ENCODE measurements at regions not wholly inside any gene's neighbourhood (a gene's known extent, or its start where the extent isn't known, plus 50 kb on each side); places are given as distances from the start of the nearest gene placed in this dataset.

GRCh38 chr10:78892338-78893176 lies 176.2 kb upstream of the ZMIZ1 start:
- Histone ChIP-seq H3K4me3 (ENCODE audit: low read depth, low read length, poor library complexity, severe bottlenecking) (no peak overlapping the region), H3K36me3 (ENCODE audit: insufficient read depth, low read length, poor library complexity, severe bottlenecking) (no peaks in the 10 kb centered on the region), H3K27me3 (replicated peaks; ENCODE audit: insufficient read depth, low read depth, low read length, poor library complexity) (no peaks in the 10 kb centered on the region), H3K4me1 (ENCODE audit: insufficient read depth, low read length, poor library complexity, severe bottlenecking) (no peaks in the 10 kb centered on the region), H3K9me3 (ENCODE audit: low read depth, low read length, poor library complexity, severe bottlenecking) (no peaks in the 10 kb centered on the region), H3K27ac (ENCODE audit: low read depth, low read length, poor library complexity, severe bottlenecking) (no peak overlapping the region)
- intact Hi-C loops (cut with micrococcal nuclease; ENCODE audit: unreplicated experiment) = no loop called here
- ChIA-PET POLR2A (ENCODE audit: low non-redundant PET) (no interaction called here), CTCF (no interaction called here)
- DNase-seq (ENCODE audit: low spot score) = peak; percentile 14
- no peak for TF ChIP-seq CTCF (conservative IDR thresholded peaks at IDR 0.05; ENCODE audit: low read depth, low read length)
- no TSS peak for BruUV-seq (replicated peaks)

- BruUV-seq (replicated peaks) = no TSS peak
- CTCF ChIA-PET = no interaction called here
- H3K27me3 ChIP-seq (replicated peaks; ENCODE audit: insufficient read depth, low read depth, low read length, poor library complexity) = no peaks in the 10 kb centered on the region
These were observed 175.5 kb upstream of the ZMIZ1 start for GRCh38 chr10:78893217-78893616.

GRCh38 chr10:78894089-78894840 lies 174.5 kb upstream of the ZMIZ1 start:
- no peak for DNase-seq (ENCODE audit: low spot score)
- no peaks in the 10 kb centered on the region for H3K27me3 ChIP-seq (replicated peaks; ENCODE audit: insufficient read depth, low read depth, low read length, poor library complexity)
- no peak overlapping the region for H3K27ac ChIP-seq (ENCODE audit: low read depth, low read length, poor library complexity, severe bottlenecking)
- no peaks in the 10 kb centered on the region for H3K9me3 ChIP-seq (ENCODE audit: low read depth, low read length, poor library complexity, severe bottlenecking)
- no peaks in the 10 kb centered on the region for H3K36me3 ChIP-seq (ENCODE audit: insufficient read depth, low read length, poor library complexity, severe bottlenecking)
- intact Hi-C loops (cut with micrococcal nuclease; ENCODE audit: unreplicated experiment) = no loop called here
- CTCF ChIA-PET = interaction anchor here (0.8 kb wide), 1 partner anchor 91 kb away, joined by 3 read pairs; no protein-coding TSS in a partner anchor
- BruUV-seq (replicated peaks) = no TSS peak
- no peak overlapping the region for H3K4me3 ChIP-seq (ENCODE audit: low read depth, low read length, poor library complexity, severe bottlenecking)
- POLR2A ChIA-PET (ENCODE audit: low non-redundant PET) = interaction anchor here (0.5 kb wide), 1 partner anchor 37 kb away, joined by 3 read pairs; no protein-coding TSS in a partner anchor
- TF ChIP-seq EZH2 (IDR thresholded peaks at IDR 0.05; ENCODE audit: borderline replicate concordance, low read depth, low read length, poor library complexity, severe bottlenecking) (no peak), CTCF (conservative IDR thresholded peaks at IDR 0.05; ENCODE audit: low read depth, low read length) (no peak)
- H3K4me1 ChIP-seq (ENCODE audit: insufficient read depth, low read length, poor library complexity, severe bottlenecking) = no peaks in the 10 kb centered on the region

More at GRCh38 chr10:78893217-78893616, 175.5 kb upstream of the ZMIZ1 start:
- Histone ChIP-seq H3K36me3 (ENCODE audit: insufficient read depth, low read length, poor library complexity, severe bottlenecking) (no peaks in the 10 kb centered on the region), H3K4me1 (ENCODE audit: insufficient read depth, low read length, poor library complexity, severe bottlenecking) (no peaks in the 10 kb centered on the region), H3K4me3 (ENCODE audit: low read depth, low read length, poor library complexity, severe bottlenecking) (no peak overlapping the region), H3K9me3 (ENCODE audit: low read depth, low read length, poor library complexity, severe bottlenecking) (no peaks in the 10 kb centered on the region), H3K27ac (ENCODE audit: low read depth, low read length, poor library complexity, severe bottlenecking) (no peak overlapping the region)
- intact Hi-C loops (cut with micrococcal nuclease; ENCODE audit: unreplicated experiment) = no loop called here
- no peak for DNase-seq (ENCODE audit: low spot score)
- POLR2A ChIA-PET (ENCODE audit: low non-redundant PET) = no interaction called here
- no peak for TF ChIP-seq EZH2 (IDR thresholded peaks at IDR 0.05; ENCODE audit: borderline replicate concordance, low read depth, low read length, poor library complexity, severe bottlenecking)
- no peak for TF ChIP-seq CTCF (conservative IDR thresholded peaks at IDR 0.05; ENCODE audit: low read depth, low read length)
